GM13976 (cell line): ENCODE measurements at regions not wholly inside any gene's neighbourhood (a gene's known extent, or its start where the extent isn't known, plus 50 kb on each side); places are given as distances from the start of the nearest gene placed in this dataset.
"Not testable (repeated sequence)": the region's sequence is repeated elsewhere in the genome, so short reads cannot be mapped to it uniquely, and the experiment has no call there.

Source experiments
- DNase-seq: peaks from one replicate; pipeline ENCODE4 v3.0.0; 2012; ENCODE audit warnings: low spot score
- CTCF ChIP-seq: IDR thresholded peaks from 2 replicates; pipeline ENCODE4 v1.5.1; 2012; ENCODE audit warnings: borderline replicate concordance, mild to moderate bottlenecking; ENCODE audit not compliant: insufficient read depth; ENCODE audit errors: extremely low read depth, missing control alignments, control extremely low read depth
- in situ Hi-C: fragments of 300-500 bp; cut with MboI; formaldehyde crosslinking; loops from one replicate; pipeline ENCODE4 v1.12.0; 2022; ENCODE audit warnings: low sequenced_read_pairs, mixed read lengths, inconsistent platforms; ENCODE audit not compliant: unreplicated experiment

- DNase-seq: no peak
- in situ Hi-C loops: loop anchor here (25.0 kb wide), 1 partner anchor 333 kb away; the partner anchor contains the start of gene RP9
- no peak for TF ChIP-seq CTCF
Observed at GRCh38 chr7:32779167-32779566, 112.4 kb downstream of the KBTBD2 start.

GRCh38 chr7:32777041-32777666 is 114.4 kb downstream of the KBTBD2 start:
- in situ Hi-C loops: loop anchor here (25.0 kb wide), 1 partner anchor 335 kb away; the partner anchor contains the start of gene RP9
- not testable (repeated sequence) for DNase-seq

- DNase-seq: not testable (repeated sequence)
- in situ Hi-C loops: loop anchor here (25.0 kb wide), 1 partner anchor 336 kb away; the partner anchor contains the start of gene RP9
Observed at GRCh38 chr7:32776318-32776717, 115.2 kb downstream of the KBTBD2 start.

- DNase-seq: not testable (repeated sequence)
- in situ Hi-C loops: loop anchor here (25.0 kb wide), 1 partner anchor 336 kb away; the partner anchor contains the start of gene RP9
Observed at GRCh38 chr7:32775809-32776208, 115.8 kb downstream of the KBTBD2 start.

GRCh38 chr7:32774541-32774951 is 117.0 kb downstream of the KBTBD2 start:
- TF ChIP-seq CTCF: no peak
- in situ Hi-C loops: no loop called here
- no peak for DNase-seq

- in situ Hi-C loops, DNase-seq: not testable (repeated sequence)
Observed at GRCh38 chr7:32768866-32769510, 122.6 kb downstream of the KBTBD2 start.

- in situ Hi-C loops, DNase-seq: not testable (repeated sequence)
Observed at GRCh38 chr7:32768338-32768737, 123.2 kb downstream of the KBTBD2 start.

- in situ Hi-C loops, DNase-seq: not testable (repeated sequence)
Observed at GRCh38 chr7:32765649-32766251, 125.8 kb downstream of the KBTBD2 start.

- in situ Hi-C loops: no loop called here
- no peak for DNase-seq
- TF ChIP-seq CTCF: no peak
Observed at GRCh38 chr7:32765185-32765584, 126.4 kb downstream of the KBTBD2 start.

- no peak for DNase-seq
- in situ Hi-C loops: no loop called here
- TF ChIP-seq CTCF: no peak
Observed at GRCh38 chr7:32762925-32763293, 128.7 kb downstream of the KBTBD2 start.

- in situ Hi-C loops, DNase-seq: not testable (repeated sequence)
Observed at GRCh38 chr7:32762206-32762924, 129.2 kb downstream of the KBTBD2 start.
